ENCODE measurements at regions not wholly inside any gene's neighbourhood (a gene's known extent, or its start where the extent isn't known, plus 50 kb on each side); places are given as distances from the start of the nearest gene placed in this dataset.

DNA sequence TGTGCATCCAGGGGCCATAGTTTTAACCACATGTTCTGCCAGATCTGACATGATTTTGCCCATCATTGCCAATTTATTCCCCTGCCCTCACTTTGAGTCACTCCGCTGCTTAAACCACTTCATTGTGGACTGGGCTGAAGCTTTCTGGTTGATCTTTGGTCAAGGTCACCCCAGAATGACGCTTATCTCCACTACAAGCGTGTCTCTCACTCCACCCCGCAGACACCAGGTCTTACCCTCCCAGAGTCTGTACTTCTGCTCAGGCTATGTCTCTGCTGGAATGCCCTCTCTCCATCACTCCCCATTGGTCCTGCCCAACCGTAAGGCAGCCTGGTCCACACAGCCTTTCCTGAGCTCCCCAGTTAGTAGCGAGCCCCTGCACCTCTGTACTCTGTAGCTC is 170.5 kb upstream of the SYT13 start:
- intact Hi-C loops (cut with DNase I) = no loop called here
- ATAC-seq = no peak

DNA sequence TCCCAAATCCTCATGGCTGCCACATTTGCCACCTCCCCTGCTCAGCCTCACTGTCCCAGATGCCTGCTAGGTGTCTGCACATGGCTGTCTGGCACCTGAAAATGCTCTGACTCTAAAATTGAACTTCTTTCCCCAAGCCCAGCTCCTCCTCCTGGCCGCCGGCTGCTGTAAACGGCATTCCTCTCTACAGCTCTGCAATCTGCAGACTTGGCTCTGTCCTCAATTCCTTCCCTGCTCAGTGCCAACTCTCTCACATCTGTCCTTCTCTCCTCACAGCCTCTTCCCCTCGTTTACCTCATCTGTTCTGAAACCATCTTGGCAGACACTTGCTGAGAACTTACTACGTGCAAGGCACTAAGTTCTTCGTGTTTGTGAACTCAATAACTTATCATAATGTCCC is 169.4 kb upstream of the SYT13 start:
- intact Hi-C loops (cut with DNase I) = no loop called here
- no peak for DNase-seq (ENCODE audit: missing footprints)
- peak; percentile 37 for ATAC-seq

More for the DNA sequence above, 170.5 kb upstream of the SYT13 start:
- no peak for DNase-seq (ENCODE audit: missing footprints)

DNA sequence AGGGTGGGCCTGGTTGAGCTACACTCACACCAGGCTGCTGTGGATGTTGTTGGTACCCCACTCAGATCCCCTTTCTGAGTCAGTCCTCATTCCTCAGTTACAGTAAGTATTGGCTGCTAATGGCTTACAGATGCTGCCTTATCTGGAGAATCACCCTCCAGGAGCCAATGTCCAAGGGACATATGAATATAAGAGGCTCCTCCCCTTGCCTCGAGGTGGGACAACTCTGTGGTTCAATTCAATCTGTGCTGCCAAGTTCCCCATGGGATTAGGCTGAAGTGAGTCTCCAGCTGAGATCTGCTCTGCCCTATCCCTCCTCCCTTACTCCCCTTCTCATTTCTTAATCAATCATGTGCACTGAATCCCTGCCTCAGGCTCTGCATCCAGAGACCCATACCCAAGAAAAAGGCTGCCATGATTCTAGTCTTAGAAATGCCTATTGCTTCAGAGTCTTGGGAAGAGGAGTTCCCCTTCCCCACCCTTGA is 168.8 kb upstream of the SYT13 start:
- intact Hi-C loops (cut with DNase I) = no loop called here
- no peak for DNase-seq (ENCODE audit: missing footprints)
- no peak for ATAC-seq

DNA sequence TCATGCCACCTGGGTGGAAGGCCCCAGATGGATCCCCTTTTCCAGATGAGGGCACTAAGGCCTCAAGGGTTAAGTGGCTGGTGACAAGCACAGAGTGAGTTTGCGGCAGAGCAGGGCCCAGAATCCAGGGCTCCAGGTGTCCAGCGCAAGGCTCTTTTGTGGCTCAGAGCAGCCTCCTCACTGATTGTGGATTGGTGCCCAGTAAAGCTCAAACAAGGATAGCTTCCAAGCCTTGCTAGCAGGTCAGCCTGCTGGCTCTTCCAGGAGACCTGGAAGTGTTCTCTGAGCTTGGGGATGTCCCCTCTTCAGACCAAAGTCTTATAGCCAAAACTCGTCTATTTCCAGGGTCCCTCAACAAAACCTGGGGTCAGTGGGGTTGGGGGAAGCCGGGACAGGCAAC is 167.6 kb upstream of the SYT13 start:
- ATAC-seq = no peak

DNA sequence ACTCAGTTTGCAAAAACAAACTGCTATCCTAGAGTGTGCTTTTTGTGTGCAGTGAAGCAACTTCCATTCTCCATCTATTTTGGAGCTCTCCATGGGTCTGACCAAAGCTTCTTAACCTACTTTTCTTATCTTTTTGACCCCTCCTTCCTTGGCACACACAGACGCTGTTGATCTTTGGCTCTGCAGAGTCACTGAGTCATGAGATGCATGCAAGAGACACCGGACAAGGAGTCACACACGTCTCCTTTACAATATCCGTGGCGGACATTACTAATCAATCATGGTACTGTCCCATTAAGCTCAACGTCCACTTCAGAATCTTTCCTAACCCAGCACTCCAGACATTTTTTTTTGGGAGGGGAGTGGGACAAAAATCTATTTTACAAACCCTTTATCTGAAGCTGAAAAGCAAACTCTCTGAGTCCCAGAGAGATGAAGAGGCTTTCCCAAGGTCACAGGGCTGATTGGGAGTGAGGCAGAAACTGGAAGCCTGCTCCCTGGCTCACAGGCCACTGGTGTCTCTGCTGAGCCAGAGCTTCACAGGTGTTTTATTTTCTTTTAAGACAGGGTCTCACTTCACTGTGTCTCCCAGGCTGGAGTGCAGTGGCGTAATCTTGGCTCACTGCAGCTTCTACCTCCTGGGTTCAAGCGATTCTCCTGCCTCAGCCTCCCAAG is 165.8 kb upstream of the SYT13 start:
- ATAC-seq (peak; percentile 35), DNase-seq (ENCODE audit: missing footprints) (no peak)
- intact Hi-C loops (cut with DNase I) = no loop called here

More for the DNA sequence above, 167.6 kb upstream of the SYT13 start:
- no peak for DNase-seq (ENCODE audit: missing footprints)
- intact Hi-C loops (cut with DNase I) = no loop called here

DNA sequence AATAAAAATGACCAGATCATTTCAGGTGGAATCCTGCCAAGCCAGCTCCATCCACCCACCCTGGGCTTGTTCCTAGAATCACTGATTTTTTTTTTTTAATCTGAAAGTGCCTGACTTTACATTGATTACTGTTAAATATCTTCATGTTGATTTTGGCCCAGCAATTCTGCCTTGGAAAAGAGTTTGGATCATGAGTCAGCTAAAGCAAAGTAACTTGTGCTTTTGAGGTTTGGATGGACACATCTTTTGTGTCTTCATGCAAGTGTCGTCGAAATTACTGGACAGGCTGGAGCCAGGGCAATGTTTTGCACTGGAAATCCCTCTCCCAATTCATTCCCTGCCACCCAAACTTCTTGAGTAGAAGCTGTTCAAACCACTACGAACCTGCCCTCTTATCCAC is 164.0 kb upstream of the SYT13 start:
- intact Hi-C loops (cut with DNase I) = no loop called here
- no peak for ATAC-seq

DNA sequence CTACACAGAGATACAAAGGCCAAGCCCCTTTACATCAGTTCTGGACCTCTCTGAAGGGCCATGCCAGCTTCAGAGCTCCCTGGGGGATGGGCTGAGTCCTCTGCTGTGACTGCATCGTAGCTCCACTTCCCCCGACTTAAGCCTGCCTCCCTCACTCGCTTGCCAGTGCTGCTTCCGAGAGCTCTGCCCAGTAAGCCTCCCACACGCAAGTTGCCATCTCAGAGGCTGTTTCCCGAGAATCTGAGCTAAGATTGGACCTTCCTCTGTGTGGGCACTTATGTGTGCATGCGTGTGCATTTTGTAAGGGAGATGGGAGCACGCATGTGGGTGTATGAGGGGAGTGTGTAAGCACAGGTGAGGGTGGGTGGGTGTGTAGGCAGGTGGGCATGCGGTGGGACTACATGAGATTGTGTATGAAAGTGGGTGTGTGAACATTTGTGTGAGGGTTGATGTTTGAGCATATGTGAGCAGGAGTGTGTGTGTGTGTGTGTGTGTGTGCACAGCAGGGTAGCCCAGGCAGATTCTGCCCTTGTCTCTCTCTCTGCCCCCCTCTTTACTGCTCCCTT is 163.0 kb upstream of the SYT13 start:
- DNase-seq (ENCODE audit: missing footprints) = no peak
- no peak for ATAC-seq
- intact Hi-C loops (cut with DNase I) = no loop called here

More for the DNA sequence above, 164.0 kb upstream of the SYT13 start:
- no peak for DNase-seq (ENCODE audit: missing footprints)

DNA sequence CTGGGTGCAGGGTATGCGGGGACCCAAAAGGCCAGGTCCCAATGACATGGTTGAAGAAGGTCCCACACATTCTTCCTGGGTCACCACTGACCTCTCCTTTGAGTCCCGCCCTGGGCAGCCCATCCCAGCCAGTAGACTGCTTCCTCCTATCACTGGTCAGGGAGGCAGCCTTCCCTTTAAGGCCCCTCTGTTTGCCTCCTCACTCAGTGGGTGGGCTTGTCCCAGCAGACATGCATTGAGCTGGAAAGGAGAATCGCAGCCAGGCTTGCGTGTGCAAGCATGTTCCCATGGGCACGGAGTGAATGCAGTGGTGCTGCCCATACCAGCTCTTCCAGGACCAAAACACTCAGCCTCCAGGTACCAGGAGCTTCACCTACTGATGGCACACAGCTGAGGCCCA is 162.4 kb upstream of the SYT13 start:
- intact Hi-C loops (cut with DNase I) = no loop called here
- no peak for ATAC-seq
- DNase-seq (ENCODE audit: missing footprints) = no peak

DNA sequence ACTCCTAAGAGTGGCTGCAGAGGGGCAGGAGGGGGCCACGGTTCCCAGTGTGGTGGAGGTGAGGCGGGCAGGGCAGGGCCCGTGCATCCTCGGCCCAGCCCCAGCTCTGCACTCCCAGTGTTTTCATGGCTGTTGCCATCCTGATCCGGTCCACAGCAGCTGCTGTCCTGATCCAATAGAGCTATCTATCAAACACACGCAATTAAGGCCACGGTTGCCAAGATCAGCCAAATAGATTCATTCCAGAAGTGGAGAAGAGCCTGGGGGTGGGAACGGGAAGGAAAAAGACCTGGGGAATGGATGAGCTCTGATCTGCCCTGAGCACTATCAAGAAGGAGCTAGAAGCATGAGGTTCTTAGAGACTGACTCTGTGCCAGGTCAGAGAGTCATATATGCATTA is 160.9 kb upstream of the SYT13 start:
- DNase-seq (ENCODE audit: missing footprints) (no peak), ATAC-seq (no peak)
- intact Hi-C loops (cut with DNase I) = no loop called here

DNA sequence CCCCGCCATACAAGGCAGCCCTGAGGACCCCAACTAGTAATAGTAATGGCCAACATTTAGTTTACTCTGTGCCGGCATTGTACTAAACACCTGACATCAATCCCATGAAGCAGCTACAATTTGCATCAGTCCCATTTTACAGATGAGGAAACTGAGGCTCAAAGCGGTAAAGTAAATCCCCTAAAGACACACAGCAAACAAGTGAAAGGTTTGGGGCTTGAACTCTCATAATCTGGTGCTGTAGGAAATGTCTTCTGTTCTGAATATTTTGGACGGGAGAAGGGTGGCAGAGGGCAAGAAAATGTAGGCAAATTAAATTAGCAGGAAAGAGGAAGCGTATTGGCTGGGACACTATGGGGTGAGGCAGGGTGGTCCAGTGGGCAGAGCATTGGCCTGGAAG is 160.3 kb upstream of the SYT13 start:
- ATAC-seq = no peak
- no peak for DNase-seq (ENCODE audit: missing footprints)
- intact Hi-C loops (cut with DNase I) = no loop called here

DNA sequence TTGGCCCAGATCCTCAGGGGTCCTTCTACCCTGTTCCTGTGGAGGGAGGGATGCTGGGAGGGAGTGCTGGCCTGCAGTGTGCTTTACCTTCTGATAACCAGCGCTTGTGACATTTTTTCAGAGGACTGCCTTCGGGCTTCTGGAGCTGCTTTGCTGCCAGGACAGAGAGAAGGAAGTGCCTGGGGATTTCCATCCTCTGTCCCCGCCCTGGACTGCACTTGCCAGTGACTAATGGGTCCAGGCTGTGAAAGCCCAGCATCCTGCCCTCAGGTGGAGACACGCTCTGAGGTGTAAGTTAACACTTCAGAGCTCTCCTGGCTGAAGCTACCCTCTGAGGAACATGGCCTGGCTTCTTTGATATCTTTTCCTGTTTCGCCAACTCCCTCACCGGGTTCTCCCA is 158.7 kb upstream of the SYT13 start:
- intact Hi-C loops (cut with DNase I) = no loop called here
- ATAC-seq (no peak), DNase-seq (ENCODE audit: missing footprints) (no peak)

DNA sequence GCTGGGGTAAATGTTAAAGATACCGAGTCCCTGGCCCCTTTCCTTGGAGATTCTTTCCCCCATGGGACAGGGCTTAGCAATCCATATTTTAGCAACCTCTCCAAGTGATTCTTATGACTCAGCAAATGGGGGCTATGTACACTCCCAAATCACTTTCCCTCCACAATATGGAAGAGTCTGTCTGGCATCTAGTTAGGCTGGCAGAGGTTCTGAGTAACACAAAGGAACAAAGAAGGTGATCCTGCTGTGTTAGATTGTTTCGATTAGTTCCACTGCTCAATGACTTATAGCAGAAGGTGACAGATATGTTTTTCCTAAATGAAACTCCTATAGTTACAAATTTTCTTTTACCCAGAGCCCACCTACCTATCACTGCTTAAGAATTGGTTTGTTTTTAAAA is 154.0 kb upstream of the SYT13 start:
- ATAC-seq (no peak), DNase-seq (ENCODE audit: missing footprints) (no peak)
- intact Hi-C loops (cut with DNase I) = no loop called here

DNA sequence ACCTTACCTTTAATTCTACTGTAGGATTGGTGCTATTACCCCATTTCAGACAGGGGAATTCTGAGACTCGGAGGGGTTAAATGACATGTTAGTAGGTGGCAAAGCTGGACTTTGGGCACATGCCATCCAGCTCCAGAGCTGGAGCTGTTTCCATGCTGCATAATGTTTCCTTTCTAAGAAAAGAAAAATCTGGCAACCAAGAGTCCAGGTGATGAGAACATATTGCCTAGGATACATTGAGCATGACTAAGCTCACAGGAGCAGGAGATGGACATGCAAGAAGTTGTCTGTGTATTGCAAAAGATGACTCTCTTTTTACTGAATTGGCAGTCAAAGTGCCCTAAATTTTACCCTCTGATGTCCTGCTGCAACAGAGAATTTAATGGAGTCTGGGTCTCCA is 150.8 kb upstream of the SYT13 start:
- intact Hi-C loops (cut with DNase I) = no loop called here
- DNase-seq (ENCODE audit: missing footprints) (no peak), ATAC-seq (no peak)

DNA sequence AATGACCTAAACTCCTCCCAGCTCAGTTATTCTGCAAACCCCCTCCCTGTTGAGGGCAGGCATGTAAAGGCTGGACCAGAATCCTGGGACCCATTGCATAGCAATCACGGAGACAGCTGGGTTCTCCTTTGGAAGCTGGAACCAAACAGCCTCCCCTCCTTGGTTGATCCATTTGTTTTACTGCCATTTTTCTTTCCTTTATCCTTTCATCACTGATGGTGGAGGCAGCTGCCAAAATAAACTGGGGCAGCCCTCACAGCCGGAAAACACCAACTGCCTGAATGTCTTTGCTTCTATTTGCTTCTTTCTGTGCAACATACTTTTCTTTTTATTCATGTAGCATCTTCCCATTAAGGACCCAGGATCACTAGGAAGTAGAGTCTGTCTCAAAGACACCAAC is 150.0 kb upstream of the SYT13 start:
- intact Hi-C loops (cut with DNase I) = no loop called here
- ATAC-seq (no peak), DNase-seq (ENCODE audit: missing footprints) (no peak)

DNA sequence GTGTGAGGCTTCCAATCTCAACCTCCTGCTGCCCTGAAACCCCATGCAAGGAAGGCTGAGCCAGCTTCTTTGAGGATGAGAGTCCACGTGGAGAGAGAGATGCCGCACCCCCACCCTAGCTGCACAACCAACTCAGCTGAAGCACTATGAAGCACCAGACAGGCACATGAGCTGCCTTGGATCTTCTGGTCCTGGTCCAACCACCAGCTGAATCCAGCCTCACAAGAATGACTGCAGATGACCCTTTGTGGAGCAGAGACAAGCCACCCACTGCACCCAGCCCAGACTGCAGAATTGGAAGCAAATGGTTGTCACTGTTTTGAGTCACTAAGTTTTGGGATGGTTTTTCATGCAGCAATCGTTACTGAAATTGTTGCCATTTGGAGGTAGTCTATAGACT is 149.6 kb upstream of the SYT13 start:
- DNase-seq (ENCODE audit: missing footprints) = no peak
- intact Hi-C loops (cut with DNase I) = no loop called here
- no peak for ATAC-seq

DNA sequence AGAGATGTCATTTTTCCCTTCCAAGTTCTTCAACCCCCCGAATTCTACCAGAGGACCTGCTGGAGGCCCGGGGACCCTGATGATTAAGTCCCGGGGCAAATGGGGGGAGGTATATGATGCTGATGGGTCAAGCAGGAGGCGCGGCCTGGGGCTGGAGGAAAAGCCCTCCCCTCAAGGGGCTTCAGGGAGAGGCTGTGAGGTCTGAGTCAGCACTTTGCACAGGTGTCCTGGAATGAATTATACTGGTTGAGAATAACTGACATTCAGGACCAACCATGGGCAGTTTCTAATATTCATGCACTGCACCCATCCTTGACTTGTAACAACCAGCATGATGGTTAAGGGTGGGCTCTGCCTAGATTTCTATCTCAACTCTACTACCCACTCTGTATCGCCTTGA is 146.8 kb upstream of the SYT13 start:
- no peak for DNase-seq (ENCODE audit: missing footprints)
- intact Hi-C loops (cut with DNase I) = no loop called here
- ATAC-seq = no peak

DNA sequence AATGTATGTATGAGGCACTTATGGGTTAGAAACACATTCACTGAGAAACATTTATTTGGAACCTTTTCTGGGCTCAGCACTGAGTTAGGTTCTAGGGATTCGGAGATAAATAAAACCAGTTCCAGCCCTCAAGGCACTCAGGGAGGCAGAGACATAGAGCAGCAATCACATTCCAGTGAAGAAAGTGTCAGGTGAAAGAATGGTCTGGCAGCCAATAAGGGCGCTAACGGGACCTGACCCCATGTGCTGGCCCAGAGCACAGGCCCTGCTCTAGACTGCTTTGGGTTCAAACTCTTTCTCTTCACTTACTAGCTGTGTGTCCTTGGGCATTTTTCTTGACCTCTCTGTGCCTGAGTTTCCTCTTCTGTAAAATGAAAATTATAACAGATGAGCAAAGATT is 146.0 kb upstream of the SYT13 start:
- DNase-seq (ENCODE audit: missing footprints) = no peak
- intact Hi-C loops (cut with DNase I) = no loop called here
- ATAC-seq = no peak

DNA sequence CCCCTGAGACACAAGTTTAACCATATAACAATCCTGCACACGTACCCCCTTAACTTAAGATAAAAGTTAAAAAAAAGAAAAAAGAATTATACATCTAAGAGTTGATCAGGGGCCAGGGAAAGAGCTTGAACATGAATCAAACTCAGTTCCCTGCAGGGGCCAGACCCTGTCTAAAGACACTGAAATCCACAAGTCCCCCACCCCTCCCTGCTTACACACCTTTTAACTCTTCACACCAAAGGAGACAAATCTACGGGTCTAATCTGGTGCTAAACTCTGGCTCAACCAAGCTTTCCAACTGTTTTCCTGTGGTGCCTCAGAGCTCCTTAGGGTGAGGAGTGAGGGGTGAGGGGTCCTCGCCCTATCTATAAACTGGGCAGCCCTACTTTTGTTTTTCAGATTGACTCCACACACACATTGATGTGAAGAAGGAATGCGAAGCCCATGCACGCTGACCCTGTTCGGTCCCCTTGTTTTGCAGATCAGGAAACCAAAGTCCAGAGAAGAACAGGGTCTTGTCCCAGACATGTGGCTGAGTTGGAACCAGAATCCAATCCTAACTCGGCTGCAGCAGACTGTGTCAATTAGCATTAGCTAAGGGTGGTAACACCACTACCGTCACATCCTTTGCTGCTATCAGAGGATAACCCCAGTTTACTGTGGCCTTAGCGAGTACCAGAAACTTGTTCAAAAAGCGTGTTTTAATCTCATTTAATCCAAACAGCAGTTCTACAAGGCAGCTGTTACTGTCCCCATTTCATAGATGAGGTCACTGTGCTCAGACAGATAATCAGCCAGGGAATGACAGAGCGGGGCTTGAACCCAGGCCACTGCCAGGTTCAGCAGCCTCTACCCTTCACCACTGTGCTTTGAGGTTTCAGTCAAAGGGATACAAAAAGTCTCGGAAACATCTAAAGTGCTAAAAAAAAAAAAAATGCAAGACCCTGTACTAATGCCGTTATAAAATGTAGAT is 145.2 kb upstream of the SYT13 start:
- ATAC-seq (no peak), DNase-seq (ENCODE audit: missing footprints) (no peak)
- intact Hi-C loops (cut with DNase I) = no loop called here

DNA sequence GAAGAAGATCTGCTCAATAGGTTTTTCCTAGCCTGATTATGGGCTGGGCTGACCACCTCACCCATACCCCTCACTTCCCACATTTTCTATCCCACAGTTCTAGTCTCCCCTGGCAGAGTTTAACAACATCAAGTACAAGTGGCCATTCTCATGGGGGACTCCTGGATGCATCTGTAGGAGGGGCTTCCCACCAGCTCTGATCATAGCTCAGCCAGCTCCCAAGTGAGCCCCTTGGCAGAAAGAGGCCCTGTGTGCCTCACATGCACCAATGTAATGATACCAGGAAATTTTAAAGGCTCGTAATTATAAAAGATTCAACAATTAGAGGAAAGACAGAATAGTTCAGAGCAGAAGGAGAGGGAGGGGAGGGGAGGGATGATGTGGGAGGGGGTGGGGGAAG is 144.2 kb upstream of the SYT13 start:
- ATAC-seq = no peak
- no peak for DNase-seq (ENCODE audit: missing footprints)
- intact Hi-C loops (cut with DNase I) = no loop called here

DNA sequence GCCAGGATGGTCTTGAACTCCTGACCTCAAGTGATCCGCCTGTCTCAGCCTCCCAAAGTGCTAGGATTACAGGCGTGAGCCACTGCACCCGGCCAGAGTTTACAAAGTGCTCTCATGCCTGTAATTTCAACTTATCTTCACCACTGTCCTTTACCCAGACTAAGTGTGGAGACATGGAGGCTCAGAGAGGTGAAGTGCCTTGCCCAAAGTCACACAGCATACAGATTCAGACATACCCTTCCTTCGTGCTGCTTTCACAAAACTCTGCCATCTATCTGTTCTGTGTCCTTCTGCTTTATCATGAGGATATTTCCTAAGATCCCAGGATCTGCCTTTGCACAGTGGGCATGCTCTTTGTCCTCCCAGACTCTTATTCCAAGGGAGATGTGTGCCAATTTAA is 143.6 kb upstream of the SYT13 start:
- no peak for ATAC-seq
- no peak for DNase-seq (ENCODE audit: missing footprints)

More for the DNA sequence above, 143.6 kb upstream of the SYT13 start:
- intact Hi-C loops (cut with DNase I) = no loop called here
